H9 (cell line): ENCODE measurements at regions not wholly inside any gene's neighbourhood (a gene's known extent, or its start where the extent isn't known, plus 50 kb on each side); places are given as distances from the start of the nearest gene placed in this dataset.

Experiments
- DNase-seq: peaks from one replicate; pipeline ENCODE4 v3.0.0-alpha.2; 2017
- H2AFZ ChIP-seq: one replicate; pipeline ENCODE4 v1.6.1; 2013; ENCODE audit warnings: mild to moderate bottlenecking, low read length, control low read depth, moderate library complexity
- H2AK5ac ChIP-seq: 2 replicates; pipeline ENCODE4 v1.6.1; 2013; ENCODE audit warnings: low read length, control low read depth, mixed read lengths; ENCODE audit not compliant: insufficient read length
- H2BK120ac ChIP-seq: one replicate; pipeline ENCODE4 v1.6.1; 2013; ENCODE audit warnings: low read depth, mild to moderate bottlenecking, low read length, control low read depth, inconsistent platforms; ENCODE audit not compliant: poor library complexity, severe bottlenecking
- H2BK12ac ChIP-seq: 2 replicates; pipeline ENCODE4 v1.6.1; 2013; ENCODE audit warnings: low read length, control low read depth, mixed read lengths, low read depth; ENCODE audit not compliant: insufficient read length
- H2BK15ac ChIP-seq: 2 replicates; pipeline ENCODE4 v1.6.1; 2013; ENCODE audit warnings: low read depth, low read length, control low read depth
- H2BK20ac ChIP-seq: one replicate; pipeline ENCODE4 v1.6.1; 2013; ENCODE audit warnings: low read depth, mild to moderate bottlenecking, low read length, control low read depth, inconsistent platforms; ENCODE audit not compliant: poor library complexity, severe bottlenecking
- H2BK5ac ChIP-seq: 2 replicates; pipeline ENCODE4 v1.6.1; 2013; ENCODE audit warnings: low read length, control low read depth, mixed read lengths; ENCODE audit not compliant: insufficient read length
- H3K14ac ChIP-seq: 2 replicates; pipeline ENCODE4 v1.6.1; 2013; ENCODE audit warnings: low read length, control low read depth; ENCODE audit not compliant: insufficient read depth
- H3K18ac ChIP-seq: 2 replicates; pipeline ENCODE4 v1.6.1; 2013; ENCODE audit warnings: low read depth, mild to moderate bottlenecking, mixed read lengths, low read length, control low read depth; ENCODE audit not compliant: insufficient read length
- H3K23ac ChIP-seq: 2 replicates; pipeline ENCODE4 v1.6.1; 2013; ENCODE audit warnings: low read length, control low read depth, mixed read lengths, low read depth; ENCODE audit not compliant: insufficient read length
- H3K23me2 ChIP-seq: 2 replicates; pipeline ENCODE4 v1.6.1; 2013; ENCODE audit warnings: low read depth, mild to moderate bottlenecking, mixed read lengths, low read length, control low read depth; ENCODE audit not compliant: insufficient read length, poor library complexity, severe bottlenecking
- H3K27ac ChIP-seq: 2 replicates; pipeline ENCODE4 v1.5.1; 2013; ENCODE audit warnings: low read length, control low read depth, mixed read lengths, low read depth; ENCODE audit not compliant: insufficient read length
- H3K27me3 ChIP-seq: 2 replicates; pipeline ENCODE4 v1.6.1; 2013; ENCODE audit warnings: low read length, control low read depth, inconsistent platforms; ENCODE audit not compliant: insufficient read depth
- H3K4ac ChIP-seq: 2 replicates; pipeline ENCODE4 v1.6.1; 2013; ENCODE audit warnings: low read depth, mild to moderate bottlenecking, control low read depth, inconsistent platforms, low read length, moderate library complexity
- H3K4me1 ChIP-seq: 2 replicates; pipeline ENCODE4 v1.6.1; 2013; ENCODE audit warnings: low read length, control low read depth, inconsistent platforms; ENCODE audit not compliant: insufficient read depth
- H3K4me2 ChIP-seq: 2 replicates; pipeline ENCODE4 v1.6.1; 2013; ENCODE audit warnings: low read length, control low read depth, mixed read lengths; ENCODE audit not compliant: insufficient read length, insufficient read depth
- H3K56ac ChIP-seq: 2 replicates; pipeline ENCODE4 v1.6.1; 2013; ENCODE audit warnings: low read depth, mild to moderate bottlenecking, mixed read lengths, low read length, control low read depth; ENCODE audit not compliant: insufficient read length
- H3K79me1 ChIP-seq: 2 replicates; pipeline ENCODE4 v1.6.1; 2013; ENCODE audit warnings: low read depth, mild to moderate bottlenecking, moderate library complexity, low read length, control low read depth, inconsistent platforms; ENCODE audit not compliant: insufficient read depth, poor library complexity, severe bottlenecking
- H3K79me2 ChIP-seq: 2 replicates; pipeline ENCODE4 v1.6.1; 2013; ENCODE audit warnings: low read length, control low read depth, inconsistent platforms; ENCODE audit not compliant: insufficient read depth
- H3K9ac ChIP-seq: 2 replicates; pipeline ENCODE4 v1.6.1; 2013; ENCODE audit warnings: low read length, control low read depth, mixed read lengths; ENCODE audit not compliant: insufficient read length; ENCODE audit errors: extremely low read depth
- H3K9me3 ChIP-seq: one replicate; pipeline ENCODE4 v1.6.1; 2013; ENCODE audit warnings: low read depth, low read length, inconsistent platforms; ENCODE audit not compliant: control insufficient read depth
- H3T11ph ChIP-seq: one replicate; pipeline ENCODE4 v1.6.1; 2013; ENCODE audit warnings: mild to moderate bottlenecking, low read length, control low read depth, inconsistent platforms
- H4K20me1 ChIP-seq: one replicate; pipeline ENCODE4 v1.6.1; 2013; ENCODE audit not compliant: control insufficient read depth, insufficient read length, insufficient read depth
- H4K5ac ChIP-seq: 2 replicates; pipeline ENCODE4 v1.6.1; 2013; ENCODE audit warnings: low read depth, mild to moderate bottlenecking, mixed read lengths, low read length, control low read depth; ENCODE audit not compliant: insufficient read length
- H4K8ac ChIP-seq: replicated peaks from 2 replicates; pipeline ENCODE4 v1.6.1; 2013; ENCODE audit warnings: low read length, control low read depth, mixed read lengths, low read depth; ENCODE audit not compliant: insufficient read length
- H4K91ac ChIP-seq: 2 replicates; pipeline ENCODE4 v1.6.1; 2013; ENCODE audit warnings: low read depth, mild to moderate bottlenecking, moderate library complexity, mixed read lengths, low read length, control low read depth; ENCODE audit not compliant: insufficient read length
- H3K27ac Mint-ChIP-seq, 3 experiments: 2 replicates in 2 of 3; 3 replicates in 1 of 3; pipeline ENCODE4 v1.8.0; 2020 to 2021; ENCODE audit warnings: mixed read lengths in 3 of 3, mild to moderate bottlenecking in 1 of 3, moderate library complexity in 1 of 3
- H3K27me3 Mint-ChIP-seq: 2 replicates; pipeline ENCODE4 v1.8.0; 2021; ENCODE audit warnings: low read depth, mild to moderate bottlenecking, moderate library complexity, mixed read lengths
- H3K36me3 Mint-ChIP-seq, 3 experiments: 2 replicates in 2 of 3; 3 replicates in 1 of 3; pipeline ENCODE4 v1.8.0; 2020 to 2021; ENCODE audit warnings: low read depth in 3 of 3, mixed read lengths in 3 of 3; ENCODE audit not compliant: insufficient read depth in 1 of 3
- H3K4me1 Mint-ChIP-seq, 2 experiments: 2 replicates each; pipeline ENCODE4 v1.8.0; 2020; ENCODE audit warnings: mixed read lengths in 2 of 2
- H3K4me3 Mint-ChIP-seq, 2 experiments: 2 replicates in 1 of 2; 3 replicates in 1 of 2; pipeline ENCODE4 v1.8.0; 2020 to 2021; ENCODE audit warnings: mild to moderate bottlenecking in 2 of 2, mixed read lengths in 2 of 2, moderate library complexity in 1 of 2
- H3K9me3 Mint-ChIP-seq, 2 experiments: 2 replicates in 1 of 2; 3 replicates in 1 of 2; pipeline ENCODE4 v1.8.0; 2020; ENCODE audit warnings: mild to moderate bottlenecking in 2 of 2, mixed read lengths in 2 of 2, moderate library complexity in 1 of 2
- WGBS: extraction: QIAGEN DNeasy Blood & Tissue Kit; methylation state at CpG from one replicate; pipeline ENCODE4 v1.1.7; 2013; ENCODE audit warnings: missing lambda C conversion rate, low lambda C conversion rate, mixed read lengths; ENCODE audit not compliant: insufficient read length; ENCODE audit errors: extremely low coverage; 5-methylcytosine and 5-hydroxymethylcytosine counted together
- TF ChIP-seq, protein P1 (sequence below): fragments of 200-600 bp; sonication (generic); conservative IDR thresholded peaks from 3 replicates; pipeline ENCODE4 v1.8.0; 2021; ENCODE audit warnings: antibody characterized with exemption, mild to moderate bottlenecking

GRCh38 chr2:221896505-221897151 is 324.5 kb upstream of the EPHA4 start:
- no peak overlapping the region for H3K4me3 Mint-ChIP-seq
- TF ChIP-seq, protein P1, sequence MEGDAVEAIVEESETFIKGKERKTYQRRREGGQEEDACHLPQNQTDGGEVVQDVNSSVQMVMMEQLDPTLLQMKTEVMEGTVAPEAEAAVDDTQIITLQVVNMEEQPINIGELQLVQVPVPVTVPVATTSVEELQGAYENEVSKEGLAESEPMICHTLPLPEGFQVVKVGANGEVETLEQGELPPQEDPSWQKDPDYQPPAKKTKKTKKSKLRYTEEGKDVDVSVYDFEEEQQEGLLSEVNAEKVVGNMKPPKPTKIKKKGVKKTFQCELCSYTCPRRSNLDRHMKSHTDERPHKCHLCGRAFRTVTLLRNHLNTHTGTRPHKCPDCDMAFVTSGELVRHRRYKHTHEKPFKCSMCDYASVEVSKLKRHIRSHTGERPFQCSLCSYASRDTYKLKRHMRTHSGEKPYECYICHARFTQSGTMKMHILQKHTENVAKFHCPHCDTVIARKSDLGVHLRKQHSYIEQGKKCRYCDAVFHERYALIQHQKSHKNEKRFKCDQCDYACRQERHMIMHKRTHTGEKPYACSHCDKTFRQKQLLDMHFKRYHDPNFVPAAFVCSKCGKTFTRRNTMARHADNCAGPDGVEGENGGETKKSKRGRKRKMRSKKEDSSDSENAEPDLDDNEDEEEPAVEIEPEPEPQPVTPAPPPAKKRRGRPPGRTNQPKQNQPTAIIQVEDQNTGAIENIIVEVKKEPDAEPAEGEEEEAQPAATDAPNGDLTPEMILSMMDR: no peak
- H4K5ac ChIP-seq: no peak overlapping the region
- no peak overlapping the region for H3K14ac ChIP-seq
- no peak overlapping the region for H3T11ph ChIP-seq
- no peaks in the 10 kb centered on the region for H3K27me3 ChIP-seq
- H2BK15ac ChIP-seq: no peak overlapping the region
- peak overlapping the region in 1 of 3 experiments; percentile 62; a peak in 2 of 7 replicates for H3K27ac Mint-ChIP-seq
- no peaks in the 10 kb centered on the region for H4K20me1 ChIP-seq
- WGBS: no CpG with 5 or more reads among the region's 10 CpGs
- H3K9me3 ChIP-seq: no peaks in the 10 kb centered on the region
- peaks cover 0 to 7% (median 5%) of the 10 kb centered on the region in 3 experiments; a peak in 5 of 7 replicates for H3K36me3 Mint-ChIP-seq
- H2BK120ac ChIP-seq: no peak overlapping the region
- H2BK20ac ChIP-seq: no peak overlapping the region
- no peak overlapping the region for H4K8ac ChIP-seq
- H3K23ac ChIP-seq: no peak overlapping the region
- H3K4me1 Mint-ChIP-seq: peaks cover 20 to 26% of the 10 kb centered on the region in 2 experiments
- no peaks in the 10 kb centered on the region for H3K79me2 ChIP-seq
- no peak overlapping the region for H3K56ac ChIP-seq
- no peak overlapping the region for H2AK5ac ChIP-seq
- no peak overlapping the region for H3K4me2 ChIP-seq
- no peak overlapping the region for H3K4ac ChIP-seq
- H3K18ac ChIP-seq: no peak overlapping the region
- H3K9ac ChIP-seq: no peak overlapping the region
- no peaks in the 10 kb centered on the region for H3K4me1 ChIP-seq
- no peak overlapping the region for H3K27ac ChIP-seq
- no peak overlapping the region for H2BK5ac ChIP-seq
- no peaks in the 10 kb centered on the region; the same call in 1 of the 2 replicates for H3K27me3 Mint-ChIP-seq
- no peak overlapping the region for H2BK12ac ChIP-seq
- H2AFZ ChIP-seq: no peak overlapping the region
- H3K23me2 ChIP-seq: no peaks in the 10 kb centered on the region
- peaks cover 6 to 10% of the 10 kb centered on the region in 2 experiments for H3K9me3 Mint-ChIP-seq
- no peak for DNase-seq
- H3K79me1 ChIP-seq: no peaks in the 10 kb centered on the region
- H4K91ac ChIP-seq: no peak overlapping the region
